Astrocyte (in vitro differentiated cells and primary cell): ENCODE measurements at regions not wholly inside any gene's neighbourhood (a gene's known extent, or its start where the extent isn't known, plus 50 kb on each side); places are given as distances from the start of the nearest gene placed in this dataset.

Experiments used
- EZH2 ChIP-seq: IDR thresholded peaks from 2 replicates; pipeline ENCODE4 v1.6.1; 2012; ENCODE audit warnings: mild to moderate bottlenecking, low read length, inconsistent platforms; ENCODE audit not compliant: insufficient read depth
- TF ChIP-seq, protein P1 (sequence below): IDR thresholded peaks from 2 replicates; pipeline ENCODE4 v1.5.1; 2011; ENCODE audit warnings: low read depth, mild to moderate bottlenecking, inconsistent platforms, low read length, moderate library complexity; ENCODE audit not compliant: insufficient read depth

DNA sequence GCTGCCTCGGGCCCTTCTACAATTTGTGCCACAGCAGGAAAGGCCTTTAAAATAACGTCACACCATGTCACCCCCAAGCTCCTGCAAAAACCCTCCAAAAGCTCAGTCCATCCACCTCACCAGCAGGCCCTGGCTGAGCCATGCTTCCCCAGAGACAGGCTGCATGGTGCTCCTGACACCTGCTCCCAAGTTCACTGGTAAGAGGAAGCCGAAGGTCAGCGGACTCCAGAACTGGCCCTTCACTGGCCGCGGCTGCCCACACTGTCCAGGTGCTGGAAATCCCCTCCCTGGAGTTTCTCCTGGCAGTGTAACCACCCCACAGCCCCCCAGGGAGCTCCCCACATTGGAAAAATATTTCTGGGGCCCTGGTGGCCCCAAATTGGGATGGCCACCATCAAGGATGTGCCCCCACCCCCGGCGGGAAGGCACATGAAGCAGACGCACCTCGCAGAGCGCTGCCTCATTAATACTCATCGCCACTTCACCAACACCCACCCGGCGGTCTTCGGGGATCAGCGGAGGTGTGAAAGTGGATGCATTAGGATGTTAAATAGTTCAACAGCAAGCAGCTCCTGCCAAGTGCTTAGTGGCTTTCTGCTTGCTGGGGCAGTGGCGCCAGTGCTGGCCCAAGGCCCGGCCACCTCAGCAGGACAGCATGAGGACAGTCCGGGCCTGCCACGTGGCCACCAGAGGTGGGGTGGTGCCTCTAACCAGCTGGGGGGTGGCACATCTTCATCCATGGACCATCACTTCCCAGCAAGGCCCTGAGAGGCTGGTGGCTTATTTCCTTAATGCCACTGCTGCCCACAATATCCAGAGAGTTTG is 146.1 kb upstream of the IQSEC1 start:
- TF ChIP-seq, protein P1, sequence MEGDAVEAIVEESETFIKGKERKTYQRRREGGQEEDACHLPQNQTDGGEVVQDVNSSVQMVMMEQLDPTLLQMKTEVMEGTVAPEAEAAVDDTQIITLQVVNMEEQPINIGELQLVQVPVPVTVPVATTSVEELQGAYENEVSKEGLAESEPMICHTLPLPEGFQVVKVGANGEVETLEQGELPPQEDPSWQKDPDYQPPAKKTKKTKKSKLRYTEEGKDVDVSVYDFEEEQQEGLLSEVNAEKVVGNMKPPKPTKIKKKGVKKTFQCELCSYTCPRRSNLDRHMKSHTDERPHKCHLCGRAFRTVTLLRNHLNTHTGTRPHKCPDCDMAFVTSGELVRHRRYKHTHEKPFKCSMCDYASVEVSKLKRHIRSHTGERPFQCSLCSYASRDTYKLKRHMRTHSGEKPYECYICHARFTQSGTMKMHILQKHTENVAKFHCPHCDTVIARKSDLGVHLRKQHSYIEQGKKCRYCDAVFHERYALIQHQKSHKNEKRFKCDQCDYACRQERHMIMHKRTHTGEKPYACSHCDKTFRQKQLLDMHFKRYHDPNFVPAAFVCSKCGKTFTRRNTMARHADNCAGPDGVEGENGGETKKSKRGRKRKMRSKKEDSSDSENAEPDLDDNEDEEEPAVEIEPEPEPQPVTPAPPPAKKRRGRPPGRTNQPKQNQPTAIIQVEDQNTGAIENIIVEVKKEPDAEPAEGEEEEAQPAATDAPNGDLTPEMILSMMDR = no peak
- TF ChIP-seq EZH2 = no peak
